NCI-H1105 treated with DMSO at 0.1 percent for 48 hours (cell line): ENCODE measurements at regions not wholly inside any gene's neighbourhood (a gene's known extent, or its start where the extent isn't known, plus 50 kb on each side); places are given as distances from the start of the nearest gene placed in this dataset.
"Not testable (repeated sequence)": the region's sequence is repeated elsewhere in the genome, so short reads cannot be mapped to it uniquely, and the experiment has no call there.

ENCODE experiments used
- DNase-seq: peaks from one replicate; lab custom pipeline; 2025; lab: John Stamatoyannopoulos, UW

DNA sequence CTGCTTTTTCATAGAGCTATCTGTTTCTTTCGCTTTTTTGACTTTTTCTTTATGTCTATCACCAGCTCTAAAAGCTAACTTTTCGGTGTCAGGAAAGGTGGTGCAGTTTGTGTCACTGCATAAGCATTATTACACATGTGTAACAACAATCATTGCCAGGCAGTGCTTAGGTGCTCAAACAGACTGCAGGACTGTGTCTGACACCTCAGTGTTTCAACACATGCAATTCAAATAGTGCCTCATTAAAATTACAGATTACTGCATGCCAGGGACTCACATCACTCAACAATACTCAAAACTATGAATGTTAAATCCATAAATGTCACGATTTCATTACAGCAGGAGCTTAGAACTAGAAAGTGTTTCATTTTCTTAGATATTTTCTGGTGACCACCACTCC is 265.3 kb upstream of the SMIM30 start:
- no peak for DNase-seq

DNA sequence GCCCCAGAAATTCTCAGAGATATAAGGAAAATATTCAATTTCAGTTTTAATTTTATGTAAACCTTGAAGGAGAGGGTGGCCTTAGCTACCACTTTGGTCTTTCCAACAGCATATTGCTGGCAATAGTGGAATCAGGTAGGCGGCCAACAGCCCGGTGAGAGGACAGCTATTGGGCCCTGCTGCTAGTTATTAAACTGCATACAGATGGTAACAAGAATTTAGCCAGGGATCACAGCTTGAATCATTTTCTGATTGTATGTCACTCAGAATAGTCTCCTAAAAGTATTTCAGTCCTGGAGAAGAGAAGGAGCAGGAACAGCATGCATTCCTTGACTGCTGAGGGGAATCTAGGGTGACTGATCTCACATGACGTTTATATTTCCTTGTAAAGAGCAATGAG is 261.4 kb upstream of the SMIM30 start:
- no peak for DNase-seq

GRCh38 chr7:113374955-113375354 is 256.6 kb upstream of the SMIM30 start:
- DNase-seq, result no peak

DNA sequence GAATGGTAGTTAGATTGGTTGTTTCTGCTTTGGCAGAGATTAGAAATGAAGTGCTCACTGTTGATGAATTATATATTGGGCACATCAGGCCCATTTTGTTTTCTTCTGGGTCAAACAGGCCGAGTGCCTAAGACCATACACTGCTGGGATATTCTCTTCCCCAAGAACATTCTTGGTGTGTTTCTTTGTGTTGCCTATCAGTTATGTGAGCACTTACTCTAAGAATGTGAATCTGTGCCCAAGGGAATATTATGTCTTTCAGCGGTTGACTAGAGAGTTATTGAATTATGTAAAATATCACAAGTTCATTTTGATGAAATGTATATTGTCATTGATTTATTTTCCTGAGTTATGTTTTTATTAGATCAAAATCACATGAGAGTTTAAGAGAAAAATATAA is 255.5 kb upstream of the SMIM30 start:
- no peak for DNase-seq

GRCh38 chr7:113371416-113372043 is 253.2 kb upstream of the SMIM30 start:
- no peak for DNase-seq

GRCh38 chr7:113370910-113371309 is 252.6 kb upstream of the SMIM30 start:
- DNase-seq, result no peak

DNA sequence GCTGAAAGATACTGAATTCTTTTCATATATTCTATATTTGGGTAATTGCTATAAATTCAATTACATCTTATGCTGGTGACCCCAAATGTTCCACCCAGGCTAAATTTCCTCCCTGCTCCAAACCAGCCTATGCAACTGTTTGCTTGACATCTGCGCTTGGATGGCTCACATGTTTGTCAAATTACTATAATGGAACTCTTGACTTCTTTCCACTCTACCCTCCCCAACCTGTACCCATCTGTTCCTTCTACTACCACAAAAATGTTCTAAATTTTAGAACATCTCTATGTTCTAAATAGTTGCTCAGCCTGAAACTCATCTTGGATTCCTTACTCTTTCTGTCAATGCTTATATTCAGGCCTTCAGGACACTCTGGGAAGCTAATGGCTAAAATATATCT is 249.9 kb upstream of the SMIM30 start:
- DNase-seq, result no peak

DNA sequence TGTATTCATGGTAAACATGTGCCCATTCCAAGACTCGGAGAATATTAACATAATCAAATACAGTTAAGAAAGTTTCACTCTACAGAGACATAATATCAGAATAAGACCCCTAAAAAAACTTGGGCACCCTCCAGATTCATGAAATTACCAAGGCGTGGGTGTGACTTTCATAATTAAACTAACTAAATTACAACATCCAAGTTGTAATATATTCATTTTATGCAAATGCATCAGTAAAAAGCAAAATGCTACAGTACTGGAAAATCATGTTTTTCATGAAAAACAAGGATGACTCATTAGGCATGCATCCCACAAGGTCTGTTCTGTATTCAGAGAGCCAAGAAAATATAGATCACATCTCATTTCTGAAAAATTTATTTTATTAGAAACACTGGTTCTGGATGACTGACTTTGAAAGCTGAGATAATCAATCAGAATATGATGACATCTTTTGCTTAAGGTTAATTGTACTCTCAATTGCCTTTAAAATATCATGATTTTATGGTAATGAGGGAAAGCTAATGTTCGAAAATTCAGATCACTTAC is 248.8 kb upstream of the SMIM30 start:
- DNase-seq, result no peak

GRCh38 chr7:113366122-113366521 is 247.8 kb upstream of the SMIM30 start:
- no peak for DNase-seq

- no peak for DNase-seq
These were observed 231.0 kb upstream of the SMIM30 start for GRCh38 chr7:113349339-113349738.

- no peak for DNase-seq
These were observed 221.3 kb upstream of the SMIM30 start for GRCh38 chr7:113339661-113340060.

GRCh38 chr7:113338071-113338696 is 219.8 kb upstream of the SMIM30 start:
- no peak for DNase-seq

DNA sequence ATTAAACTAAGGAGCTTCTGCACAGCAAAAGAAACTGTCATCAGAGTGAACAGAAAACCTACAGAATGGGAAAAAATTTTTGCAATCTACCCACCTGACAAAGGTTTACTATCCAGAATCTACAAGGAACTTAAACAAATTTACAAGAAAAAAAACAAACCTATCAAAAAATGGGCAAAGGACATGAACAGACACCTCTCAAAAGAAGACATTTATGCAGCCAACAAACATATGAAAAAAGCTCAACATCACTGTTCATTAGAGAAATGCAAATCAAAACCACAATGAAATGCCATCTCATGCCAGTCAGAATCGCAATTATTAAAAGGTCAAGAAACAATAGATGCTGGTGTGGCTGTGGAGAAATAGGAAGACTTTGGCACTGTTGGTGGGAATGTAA is 218.5 kb upstream of the SMIM30 start:
- not testable (repeated sequence) for DNase-seq

DNA sequence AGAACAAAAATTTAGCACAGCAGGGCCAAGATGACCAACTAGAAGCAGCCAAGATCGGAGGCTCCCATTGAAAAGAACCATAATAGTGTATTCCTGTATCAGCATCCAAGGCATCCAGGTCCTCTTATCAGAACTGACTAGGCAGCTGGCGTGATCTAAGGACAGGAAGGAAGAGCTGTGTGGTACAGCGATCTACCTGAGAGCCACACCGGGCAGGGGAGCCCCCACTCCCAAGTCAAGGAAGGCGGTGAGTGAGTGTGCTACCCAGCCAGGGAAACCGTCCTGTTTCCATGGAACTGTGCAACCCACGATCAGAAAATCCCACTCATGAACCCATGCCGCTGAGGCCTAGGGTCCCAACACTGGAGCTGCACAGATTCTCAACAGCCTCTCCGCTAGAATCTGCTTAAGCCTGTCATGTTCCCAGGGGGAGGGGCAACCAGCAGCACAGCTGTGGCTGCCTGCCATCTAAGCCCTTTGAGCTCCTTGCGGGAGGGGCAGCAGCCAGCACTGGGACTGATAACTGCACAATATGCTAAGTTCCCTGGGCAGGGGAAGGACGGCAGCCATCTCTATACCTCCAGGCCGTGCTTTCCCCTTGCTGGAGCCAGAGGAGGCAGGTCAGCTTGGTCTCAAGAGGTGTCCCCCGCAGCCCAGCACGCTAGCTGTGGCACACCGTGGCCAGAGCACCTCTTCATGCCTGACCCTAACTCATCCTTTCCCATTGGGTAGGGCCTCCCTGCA is 213.0 kb upstream of the SMIM30 start:
- DNase-seq, result no peak

- no peak for DNase-seq
These were observed 202.8 kb upstream of the SMIM30 start for GRCh38 chr7:113321201-113321600.

DNA sequence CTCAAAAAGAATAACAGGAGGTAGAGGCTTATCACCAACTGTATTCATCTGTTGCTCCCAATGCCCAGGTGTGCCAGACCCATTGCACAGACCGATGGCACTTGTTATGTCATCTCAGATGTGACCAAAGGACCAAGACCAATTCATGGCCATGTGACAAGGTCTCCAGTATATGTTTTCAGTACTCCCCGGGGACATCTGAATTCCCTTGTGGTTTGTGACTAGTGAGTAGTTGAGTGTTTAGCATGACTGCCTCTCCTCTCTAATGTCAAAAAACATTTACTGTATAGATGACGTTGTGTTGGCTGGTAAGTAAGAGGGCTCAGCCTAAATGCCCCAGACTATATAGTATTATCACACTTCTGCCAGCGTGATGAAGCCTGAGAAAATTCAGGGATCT is 202.1 kb upstream of the SMIM30 start:
- no peak for DNase-seq

DNA sequence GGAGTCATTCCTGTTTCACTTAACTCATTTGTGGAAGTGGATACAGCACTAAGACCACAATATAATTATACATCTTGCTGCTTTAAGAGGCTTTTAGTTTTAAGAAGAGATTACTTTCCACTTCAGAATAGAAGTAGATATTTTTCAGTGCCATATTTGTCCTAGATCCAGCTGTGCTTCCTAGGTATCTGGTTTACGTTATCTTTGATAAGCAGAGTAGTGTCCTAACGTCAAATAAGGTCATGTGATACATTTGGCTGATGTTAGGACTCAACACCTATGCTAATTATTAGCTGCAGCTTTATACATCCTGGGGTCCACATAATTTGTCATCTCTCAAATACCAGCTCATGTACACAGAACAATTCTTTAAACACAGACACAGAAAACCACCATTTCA is 196.2 kb upstream of the SMIM30 start:
- DNase-seq, result no peak

- no peak for DNase-seq
These were observed 190.0 kb upstream of the SMIM30 start for GRCh38 chr7:113308399-113308798.

GRCh38 chr7:113307147-113307546 is 188.8 kb upstream of the SMIM30 start:
- no peak for DNase-seq

DNA sequence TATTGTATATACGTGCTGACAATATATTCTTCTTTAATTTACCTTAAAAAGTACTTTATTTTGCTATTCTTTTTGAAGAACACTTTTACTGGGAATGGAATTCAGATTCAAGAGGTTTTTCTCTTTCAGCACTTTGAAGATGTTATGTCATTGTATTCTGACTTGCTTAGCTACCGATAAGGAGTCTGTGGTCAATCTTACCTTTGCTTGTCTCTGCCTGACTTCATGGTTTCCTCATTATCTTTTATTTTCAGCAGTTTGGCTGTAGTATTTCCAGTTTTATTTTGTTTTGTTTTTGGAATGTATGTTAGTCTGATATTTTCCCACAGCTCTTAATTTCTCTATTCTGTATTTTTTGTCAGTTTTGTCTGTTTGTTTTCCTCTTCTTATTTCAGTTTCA is 187.9 kb upstream of the SMIM30 start:
- no peak for DNase-seq

- DNase-seq, result no peak
These were observed 185.8 kb upstream of the SMIM30 start for GRCh38 chr7:113304104-113304503.

DNA sequence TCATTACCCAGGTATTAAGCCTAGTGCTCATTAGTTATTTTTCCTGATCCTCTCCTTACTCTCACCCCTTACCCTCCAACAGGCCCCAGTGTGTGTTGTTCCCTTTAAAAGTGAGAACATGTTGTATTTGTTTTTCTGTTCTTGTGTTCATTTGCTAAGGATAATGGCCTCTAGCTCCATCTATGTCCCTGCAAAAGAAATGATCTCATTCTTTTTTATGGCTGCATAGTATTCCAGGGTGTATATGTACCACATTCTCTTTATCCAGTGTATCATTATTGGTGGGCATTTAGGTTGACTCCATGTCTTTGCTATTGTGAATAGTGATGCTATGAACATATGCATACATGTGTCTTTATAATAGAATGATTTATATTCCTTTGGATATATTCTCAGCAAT is 185.0 kb upstream of the SMIM30 start:
- DNase-seq, result not testable (repeated sequence)

GRCh38 chr7:113301983-113302382 is 183.6 kb upstream of the SMIM30 start:
- DNase-seq, result no peak
